ENCODE measurements at regions not wholly inside any gene's neighbourhood (a gene's known extent, or its start where the extent isn't known, plus 50 kb on each side); places are given as distances from the start of the nearest gene placed in this dataset.

GRCh38 chr6:67497749-67498148, 1137.3 kb upstream of the ADGRB3 start:
- CTCF ChIA-PET (ENCODE audit: partially characterized antibody): no interaction called here
- POLR2A ChIA-PET (ENCODE audit: partially characterized antibody): no interaction called here
- H2BK15ac ChIP-seq (ENCODE audit: low read length): no peak overlapping the region
- H3K4me2 ChIP-seq (ENCODE audit: insufficient read depth in 1 of 2, low read depth in 2 of 2, low read length in 2 of 2): no peak overlapping the region
- no peak overlapping the region for H2BK20ac ChIP-seq (ENCODE audit: low read length)
- no peaks in the 10 kb centered on the region for H3K79me2 ChIP-seq (ENCODE audit: control insufficient read depth in 1 of 2, insufficient read depth in 2 of 2, low read length in 2 of 2)
- H2BK120ac ChIP-seq (replicated peaks; ENCODE audit: low read depth, low read length): no peak overlapping the region
- H3K27ac ChIP-seq (ENCODE audit: low read depth, low read length): no peak overlapping the region
- H3K18ac ChIP-seq (ENCODE audit: extremely low read depth, low read length): no peak overlapping the region
- no peak overlapping the region for H2AK5ac ChIP-seq (ENCODE audit: low read depth, low read length)
- H3K27me3 ChIP-seq (replicated peaks in 1 of 4; ENCODE audit: control insufficient read depth in 3 of 4, extremely low read depth in 1 of 4, insufficient read depth in 3 of 4, low read length in 3 of 4): no peaks in the 10 kb centered on the region
- H2BK12ac ChIP-seq (ENCODE audit: low read depth, low read length): no peak overlapping the region
- H3K4ac ChIP-seq (replicated peaks; ENCODE audit: insufficient read length, low read depth, low read length): no peak overlapping the region
- no peak overlapping the region for H2BK5ac ChIP-seq (ENCODE audit: low read depth, low read length)
- H2AFZ ChIP-seq (ENCODE audit: low read length): no peak overlapping the region
- no peak overlapping the region for H3K56ac ChIP-seq (replicated peaks; ENCODE audit: insufficient read length, low read depth, low read length)
- no peaks in the 10 kb centered on the region for H3K79me1 ChIP-seq (ENCODE audit: low read depth, low read length)
- no peak overlapping the region for H4K91ac ChIP-seq (replicated peaks; ENCODE audit: insufficient read length, low read length)
- H4K20me1 ChIP-seq (replicated peaks in 1 of 2; ENCODE audit: control insufficient read depth in 1 of 2, insufficient read depth in 2 of 2, low read length in 2 of 2): no peaks in the 10 kb centered on the region
- no peak overlapping the region for H4K5ac ChIP-seq (ENCODE audit: insufficient read length, low read depth, low read length)
- H3K23ac ChIP-seq (ENCODE audit: insufficient read length): no peak overlapping the region
- H3K9ac ChIP-seq (replicated peaks in 1 of 4; ENCODE audit: extremely low read depth in 1 of 4, low read depth in 3 of 4, low read length in 3 of 4): no peak overlapping the region
- no peak overlapping the region for H3K14ac ChIP-seq (ENCODE audit: insufficient read length)
- no peaks in the 10 kb centered on the region for H3K36me3 ChIP-seq (ENCODE audit: control insufficient read depth in 2 of 4, insufficient read depth in 4 of 4, low read length in 3 of 4)
- no peaks in the 10 kb centered on the region for H3K9me3 ChIP-seq (ENCODE audit: insufficient read depth in 2 of 2, low read depth in 1 of 2, low read length in 1 of 2)
- H3K4me3 ChIP-seq (ENCODE audit: extremely low read depth in 1 of 4, insufficient read depth in 2 of 4, low read depth in 3 of 4, low read length in 4 of 4): no peak overlapping the region
- H3K4me1 ChIP-seq (replicated peaks in 1 of 4; ENCODE audit: control insufficient read depth in 3 of 4, insufficient read depth in 4 of 4, low read length in 3 of 4): no peaks in the 10 kb centered on the region
- WGBS, 2 experiments (ENCODE audit: extremely low coverage in 1 of 2, insufficient coverage in 1 of 2, insufficient read length in 1 of 2, insufficient replicate concordance in 2 of 2, low coverage in 1 of 2, low lambda C conversion rate in 2 of 2, missing lambda C conversion rate in 1 of 2): 100% methylated on average over 1 of the region's 1 CpG; no CpG with 5 or more reads in 1 of the 2 experiments
- no peak for DNase-seq (ENCODE audit: low read depth in 1 of 2, low spot score in 2 of 2)
- no peak for FAIRE-seq
- H3K23me2 ChIP-seq (ENCODE audit: low read depth, low read length): no peaks in the 10 kb centered on the region
- no peak overlapping the region for H4K8ac ChIP-seq (ENCODE audit: extremely low read depth, insufficient read depth, low read length)
- TF ChIP-seq NRF1 (IDR thresholded peaks at IDR 0.05; ENCODE audit: low read depth, low read length) (no peak), HDAC2 (IDR thresholded peaks at IDR 0.05; ENCODE audit: borderline replicate concordance in 1 of 2, low read depth in 2 of 2, low read length in 2 of 2) (no peak), TAF7 (optimal IDR thresholded peaks at IDR 0.05; ENCODE audit: borderline replicate concordance, low read depth, low read length) (no peak), MAFK (IDR thresholded peaks at IDR 0.05; ENCODE audit: low read depth, low read length) (no peak), SRF (IDR thresholded peaks at IDR 0.05; ENCODE audit: low read depth, low read length) (no peak), FOSL1 (IDR thresholded peaks at IDR 0.05; ENCODE audit: insufficient read depth, low read depth, low read length) (no peak), POU5F1 (IDR thresholded peaks at IDR 0.05; ENCODE audit: low read depth, low read length) (no peak), SAP30 (IDR thresholded peaks at IDR 0.05; ENCODE audit: insufficient read depth, insufficient replicate concordance, low read length) (no peak), SUZ12 (IDR thresholded peaks at IDR 0.05; ENCODE audit: low read length) (no peak), CBX8 (IDR thresholded peaks at IDR 0.05; ENCODE audit: borderline replicate concordance, low read depth, low read length) (no peak), TCF12 (IDR thresholded peaks at IDR 0.05; ENCODE audit: low read depth, low read length) (no peak), ATF3 (IDR thresholded peaks at IDR 0.05; ENCODE audit: insufficient read depth, low read depth, low read length) (no peak), CREB1 (IDR thresholded peaks at IDR 0.05) (no peak), SIRT6 (IDR thresholded peaks at IDR 0.05; ENCODE audit: low read length) (no peak), ASH2L (IDR thresholded peaks at IDR 0.05; ENCODE audit: low read length) (no peak), POLR2A (IDR thresholded peaks at IDR 0.05; ENCODE audit: control extremely low read depth in 1 of 2, low read depth in 2 of 2, low read length in 2 of 2) (no peak)

Data from H1 (cell line).